ENCODE measurements at regions not wholly inside any gene's neighbourhood (a gene's known extent, or its start where the extent isn't known, plus 50 kb on each side); places are given as distances from the start of the nearest gene placed in this dataset.

DNA sequence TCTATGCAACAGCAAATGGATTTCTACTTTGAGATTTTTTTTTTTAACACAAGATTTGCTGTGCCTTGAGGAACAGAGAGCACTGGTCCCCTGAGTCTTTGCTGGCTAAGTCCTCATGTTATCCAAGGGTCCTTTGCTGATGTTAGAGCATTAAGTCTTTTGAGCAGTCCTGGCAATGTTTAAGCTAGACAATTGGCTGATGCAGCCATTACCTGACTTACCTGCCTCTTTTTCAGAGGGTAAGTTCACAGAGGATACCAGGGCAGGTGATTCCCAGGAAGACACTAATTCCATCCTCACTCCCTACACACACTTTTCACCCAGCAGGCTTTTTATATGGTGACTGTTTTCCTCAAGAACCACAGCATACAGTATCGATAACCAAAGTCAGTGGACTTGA, 337.7 kb downstream of the HDGFL1 start:
- no peak for TF ChIP-seq CTCF (conservative IDR thresholded peaks at IDR 0.05; ENCODE audit: low read length)
- H3K4me3 ChIP-seq (ENCODE audit: low read length), result no peak overlapping the region
- DNase-seq (ENCODE audit: low read depth), result no peak

DNA sequence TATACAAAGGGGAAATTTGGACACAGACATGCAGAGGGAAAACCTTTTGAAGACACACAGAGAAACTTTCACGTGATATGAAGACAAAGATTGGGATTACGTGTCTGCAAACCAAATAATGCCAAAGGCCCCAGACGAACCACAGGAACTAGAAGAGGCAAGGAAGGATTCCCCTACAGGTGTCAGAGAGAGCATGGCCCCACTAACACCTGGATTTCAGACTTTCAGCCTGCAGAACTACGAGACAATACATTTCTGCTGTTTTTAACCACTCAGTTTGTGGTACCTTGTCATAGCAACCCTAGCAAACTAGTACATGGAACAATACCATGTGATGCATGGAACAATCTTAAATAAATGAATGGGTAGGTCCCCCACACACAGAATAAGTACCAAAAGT, 341.0 kb downstream of the HDGFL1 start:
- no peak for TF ChIP-seq CTCF (conservative IDR thresholded peaks at IDR 0.05; ENCODE audit: low read length)
- DNase-seq (ENCODE audit: low read depth), result no peak
- H3K4me3 ChIP-seq (ENCODE audit: low read length), result no peak overlapping the region

DNA sequence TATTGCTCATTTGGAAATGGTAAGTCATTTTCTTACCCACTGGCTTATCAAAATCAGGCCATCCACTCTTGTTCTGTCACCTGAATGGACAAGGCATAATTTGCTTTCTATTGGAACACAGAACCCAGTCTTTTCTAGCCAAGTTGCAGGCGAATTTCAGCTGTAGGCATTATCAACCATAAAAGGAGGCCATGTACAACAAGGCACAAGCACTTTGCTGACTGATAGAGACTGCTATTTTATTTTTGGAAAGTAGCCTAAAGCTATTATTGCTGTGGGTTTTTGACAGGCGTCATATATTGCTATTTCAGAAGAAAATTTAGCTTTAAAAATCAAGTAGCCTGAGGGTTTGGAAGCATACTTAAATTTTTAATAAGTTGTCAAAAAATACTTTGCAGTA, 344.2 kb downstream of the HDGFL1 start:
- no peak for DNase-seq (ENCODE audit: low read depth)
- no peak overlapping the region for H3K4me3 ChIP-seq (ENCODE audit: low read length)
- no peak for TF ChIP-seq CTCF (conservative IDR thresholded peaks at IDR 0.05; ENCODE audit: low read length)

- TF ChIP-seq CTCF (conservative IDR thresholded peaks at IDR 0.05; ENCODE audit: low read length), result no peak
- no peak for DNase-seq (ENCODE audit: low read depth)
- H3K4me3 ChIP-seq (ENCODE audit: low read length), result no peak overlapping the region
Measured at GRCh38 chr6:22917344-22917743, 348.0 kb downstream of the HDGFL1 start.

DNA sequence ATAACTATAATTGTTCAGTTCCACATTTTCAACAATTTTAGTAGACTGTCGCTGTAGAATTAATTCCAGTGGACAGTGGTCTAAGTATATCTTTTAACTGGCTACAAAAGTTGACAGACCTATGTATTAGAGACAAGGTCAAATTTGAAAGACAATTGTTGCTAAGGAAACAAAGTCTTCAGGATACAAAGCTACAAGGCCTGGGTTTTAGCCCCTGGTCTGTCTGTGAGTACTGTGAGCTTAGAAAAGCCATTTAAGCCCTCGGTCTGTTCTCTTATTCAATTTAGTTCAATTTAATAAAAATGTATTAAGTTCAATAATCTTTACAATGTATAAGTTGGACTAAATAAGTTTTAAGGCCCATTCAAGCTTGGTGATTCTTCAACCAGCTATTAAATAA, 352.5 kb downstream of the HDGFL1 start:
- TF ChIP-seq CTCF (conservative IDR thresholded peaks at IDR 0.05; ENCODE audit: low read length), result no peak
- H3K4me3 ChIP-seq (ENCODE audit: low read length), result no peak overlapping the region
- DNase-seq (ENCODE audit: low read depth), result no peak

DNA sequence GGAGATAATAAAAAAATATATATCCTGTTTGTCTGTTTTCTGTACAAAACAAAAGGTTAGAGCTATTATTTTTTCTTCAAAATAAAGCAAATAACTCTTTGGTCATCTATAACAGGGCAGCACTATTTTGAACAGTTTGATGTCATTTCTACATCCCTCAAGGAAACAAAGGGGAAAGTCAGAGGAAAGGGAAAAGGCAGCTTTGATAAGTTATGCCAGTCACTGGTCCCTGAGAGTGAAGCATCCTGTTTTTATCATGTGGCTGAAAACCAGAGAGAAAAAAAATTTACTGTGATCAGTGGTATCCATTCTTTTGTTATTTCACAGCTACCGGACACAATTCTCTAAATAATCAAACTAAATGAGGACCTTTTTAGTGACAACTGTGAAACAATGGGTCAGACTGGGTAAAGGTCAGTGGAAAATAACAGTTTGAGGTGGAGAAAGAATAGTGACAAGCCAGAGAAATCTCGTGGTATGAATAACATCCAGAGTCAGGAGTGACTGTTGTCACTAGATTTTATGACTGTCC, 356.0 kb downstream of the HDGFL1 start:
- no peak for DNase-seq (ENCODE audit: low read depth)
- TF ChIP-seq CTCF (conservative IDR thresholded peaks at IDR 0.05; ENCODE audit: low read length), result no peak
- no peak overlapping the region for H3K4me3 ChIP-seq (ENCODE audit: low read length)

DNA sequence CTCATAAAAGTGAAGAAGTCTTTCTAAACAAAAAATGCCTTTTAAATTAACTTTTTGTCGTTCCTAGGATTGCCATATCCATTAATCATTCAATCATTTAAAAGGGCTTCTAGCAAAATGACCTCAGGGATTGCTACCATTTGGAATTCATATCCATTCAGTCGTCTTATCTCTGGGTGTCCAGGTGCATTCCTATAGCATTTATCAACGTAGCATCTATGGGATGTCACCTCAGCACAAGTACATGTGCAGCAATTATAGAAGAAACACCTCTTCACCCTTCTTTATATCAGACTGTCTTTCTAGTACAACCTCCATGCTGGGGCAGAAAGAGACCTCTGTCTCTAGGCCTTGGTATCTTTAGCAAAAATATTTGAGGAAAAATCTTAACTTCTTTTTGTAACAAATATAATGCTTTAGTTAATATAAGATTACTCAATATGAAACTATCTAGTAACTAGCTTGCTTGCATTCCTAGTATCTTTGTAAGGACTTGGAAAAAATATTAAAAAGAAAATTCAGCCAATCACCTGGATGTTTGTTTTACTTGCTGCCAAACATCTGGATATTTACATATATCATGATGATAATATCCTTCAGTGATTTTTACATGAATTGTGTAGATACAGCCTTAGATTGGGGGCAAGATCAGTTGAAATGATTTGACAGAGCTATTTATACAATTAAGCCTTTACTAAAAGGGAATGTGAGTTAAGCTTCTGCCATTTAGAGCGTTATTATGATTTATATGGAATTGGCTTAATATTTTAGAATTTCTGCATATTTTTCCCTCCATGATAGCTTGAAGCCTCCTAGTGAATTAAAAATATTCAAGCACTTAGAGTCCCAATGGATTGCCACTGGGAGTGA, 356.8 kb downstream of the HDGFL1 start:
- peak; percentile 34 for DNase-seq (ENCODE audit: low read depth)
- H3K4me3 ChIP-seq (ENCODE audit: low read length), result no peak overlapping the region
- no peak for TF ChIP-seq CTCF (conservative IDR thresholded peaks at IDR 0.05; ENCODE audit: low read length)
